ENCODE measurements at regions not wholly inside any gene's neighbourhood (a gene's known extent, or its start where the extent isn't known, plus 50 kb on each side); places are given as distances from the start of the nearest gene placed in this dataset.

GRCh38 chr18:70709144-70709543, 420.3 kb downstream of the SOCS6 start:
- no peak overlapping the region for H3K4me2 ChIP-seq (ENCODE audit: low read length)
- H3K4me3 ChIP-seq (replicated peaks in 1 of 2; ENCODE audit: low read depth in 1 of 2, low read length in 2 of 2): no peak overlapping the region
- no peak overlapping the region for H3K27ac ChIP-seq (ENCODE audit: low read depth, low read length)
- TF ChIP-seq, protein P1, sequence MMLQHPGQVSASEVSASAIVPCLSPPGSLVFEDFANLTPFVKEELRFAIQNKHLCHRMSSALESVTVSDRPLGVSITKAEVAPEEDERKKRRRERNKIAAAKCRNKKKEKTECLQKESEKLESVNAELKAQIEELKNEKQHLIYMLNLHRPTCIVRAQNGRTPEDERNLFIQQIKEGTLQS (IDR thresholded peaks at IDR 0.05): no peak
- TF ChIP-seq SP1 (IDR thresholded peaks at IDR 0.05; ENCODE audit: low read depth) (no peak), ZNF274 (IDR thresholded peaks at IDR 0.05; ENCODE audit: low read depth, low read length) (no peak), CEBPB (IDR thresholded peaks at IDR 0.05; ENCODE audit: low read depth) (no peak), RAD21 (IDR thresholded peaks at IDR 0.05; ENCODE audit: low read depth) (no peak), SIN3A (IDR thresholded peaks at IDR 0.05; ENCODE audit: low read depth) (no peak), POLR2AphosphoS5 (IDR thresholded peaks at IDR 0.05; ENCODE audit: low read depth, low read length) (no peak), FOSL1 (IDR thresholded peaks at IDR 0.05; ENCODE audit: low read depth) (no peak), SRF (IDR thresholded peaks at IDR 0.05; ENCODE audit: low read depth) (no peak)
- TF ChIP-seq, protein P2, sequence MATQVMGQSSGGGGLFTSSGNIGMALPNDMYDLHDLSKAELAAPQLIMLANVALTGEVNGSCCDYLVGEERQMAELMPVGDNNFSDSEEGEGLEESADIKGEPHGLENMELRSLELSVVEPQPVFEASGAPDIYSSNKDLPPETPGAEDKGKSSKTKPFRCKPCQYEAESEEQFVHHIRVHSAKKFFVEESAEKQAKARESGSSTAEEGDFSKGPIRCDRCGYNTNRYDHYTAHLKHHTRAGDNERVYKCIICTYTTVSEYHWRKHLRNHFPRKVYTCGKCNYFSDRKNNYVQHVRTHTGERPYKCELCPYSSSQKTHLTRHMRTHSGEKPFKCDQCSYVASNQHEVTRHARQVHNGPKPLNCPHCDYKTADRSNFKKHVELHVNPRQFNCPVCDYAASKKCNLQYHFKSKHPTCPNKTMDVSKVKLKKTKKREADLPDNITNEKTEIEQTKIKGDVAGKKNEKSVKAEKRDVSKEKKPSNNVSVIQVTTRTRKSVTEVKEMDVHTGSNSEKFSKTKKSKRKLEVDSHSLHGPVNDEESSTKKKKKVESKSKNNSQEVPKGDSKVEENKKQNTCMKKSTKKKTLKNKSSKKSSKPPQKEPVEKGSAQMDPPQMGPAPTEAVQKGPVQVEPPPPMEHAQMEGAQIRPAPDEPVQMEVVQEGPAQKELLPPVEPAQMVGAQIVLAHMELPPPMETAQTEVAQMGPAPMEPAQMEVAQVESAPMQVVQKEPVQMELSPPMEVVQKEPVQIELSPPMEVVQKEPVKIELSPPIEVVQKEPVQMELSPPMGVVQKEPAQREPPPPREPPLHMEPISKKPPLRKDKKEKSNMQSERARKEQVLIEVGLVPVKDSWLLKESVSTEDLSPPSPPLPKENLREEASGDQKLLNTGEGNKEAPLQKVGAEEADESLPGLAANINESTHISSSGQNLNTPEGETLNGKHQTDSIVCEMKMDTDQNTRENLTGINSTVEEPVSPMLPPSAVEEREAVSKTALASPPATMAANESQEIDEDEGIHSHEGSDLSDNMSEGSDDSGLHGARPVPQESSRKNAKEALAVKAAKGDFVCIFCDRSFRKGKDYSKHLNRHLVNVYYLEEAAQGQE (IDR thresholded peaks at IDR 0.05; ENCODE audit: low read depth): no peak
- TF ChIP-seq, protein P3, sequence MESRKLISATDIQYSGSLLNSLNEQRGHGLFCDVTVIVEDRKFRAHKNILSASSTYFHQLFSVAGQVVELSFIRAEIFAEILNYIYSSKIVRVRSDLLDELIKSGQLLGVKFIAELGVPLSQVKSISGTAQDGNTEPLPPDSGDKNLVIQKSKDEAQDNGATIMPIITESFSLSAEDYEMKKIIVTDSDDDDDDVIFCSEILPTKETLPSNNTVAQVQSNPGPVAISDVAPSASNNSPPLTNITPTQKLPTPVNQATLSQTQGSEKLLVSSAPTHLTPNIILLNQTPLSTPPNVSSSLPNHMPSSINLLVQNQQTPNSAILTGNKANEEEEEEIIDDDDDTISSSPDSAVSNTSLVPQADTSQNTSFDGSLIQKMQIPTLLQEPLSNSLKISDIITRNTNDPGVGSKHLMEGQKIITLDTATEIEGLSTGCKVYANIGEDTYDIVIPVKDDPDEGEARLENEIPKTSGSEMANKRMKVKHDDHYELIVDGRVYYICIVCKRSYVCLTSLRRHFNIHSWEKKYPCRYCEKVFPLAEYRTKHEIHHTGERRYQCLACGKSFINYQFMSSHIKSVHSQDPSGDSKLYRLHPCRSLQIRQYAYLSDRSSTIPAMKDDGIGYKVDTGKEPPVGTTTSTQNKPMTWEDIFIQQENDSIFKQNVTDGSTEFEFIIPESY (IDR thresholded peaks at IDR 0.05; ENCODE audit: extremely low read depth, insufficient replicate concordance, low read length): no peak
- no peaks in the 10 kb centered on the region for H3K9me3 ChIP-seq (ENCODE audit: control insufficient read depth in 1 of 2, insufficient read depth in 1 of 2, low read depth in 1 of 2, low read length in 2 of 2)
- no peaks in the 10 kb centered on the region for H3K4me1 ChIP-seq (ENCODE audit: control insufficient read depth in 1 of 2, insufficient read depth in 2 of 2, low read length in 2 of 2)
- no TSS peak for BruUV-seq (replicated peaks)
- ATAC-seq: no peak
- H3K79me2 ChIP-seq (ENCODE audit: insufficient read depth, low read length): no peaks in the 10 kb centered on the region
- POLR2A ChIA-PET: no interaction called here
- no peaks in the 10 kb centered on the region for H3K36me3 ChIP-seq (ENCODE audit: control insufficient read depth in 1 of 2, insufficient read depth in 2 of 2, low read length in 2 of 2)
- intact Hi-C loops (cut with micrococcal nuclease): no loop called here
- no peaks in the 10 kb centered on the region for H4K20me1 ChIP-seq (ENCODE audit: insufficient read depth)
- RAD21 ChIA-PET (ENCODE audit: low non-redundant PET in 1 of 2, low total read pairs in 2 of 2, uncharacterized antibody in 2 of 2, unreplicated experiment in 2 of 2): no interaction called here
- H3K27me3 ChIP-seq (ENCODE audit: insufficient read depth, low read length): no peaks in the 10 kb centered on the region
- no peak overlapping the region for H3K9ac ChIP-seq (ENCODE audit: low read length)
- no peak for DNase-seq (ENCODE audit: low read depth, low spot score)
- no peak overlapping the region for H2AFZ ChIP-seq (ENCODE audit: low read depth, low read length, poor library complexity, severe bottlenecking)
- no peaks in the 10 kb centered on the region for H3K9me2 ChIP-seq (ENCODE audit: insufficient read depth)
- CTCF ChIA-PET: no interaction called here

All from HCT116 (cell line).